Gastrocnemius medialis (tissue), 4 donors: ENCODE measurements at regions not wholly inside any gene's neighbourhood (a gene's known extent, or its start where the extent isn't known, plus 50 kb on each side); places are given as distances from the start of the nearest gene placed in this dataset.

Experiments used
- ATAC-seq, 2 donors: fragments of 150-250 bp; one replicate each; pipeline ENCODE4 v1.9.1; 2016
- DNase-seq, 2 donors: peaks; one replicate each; pipeline ENCODE4 v3.0.0-alpha.2; 2019
- H3K27ac ChIP-seq, 4 donors: fragments of 200-600 bp; sonication (generic); 1 replicate in 1 of 4; 2 replicates in 3 of 4; pipeline ENCODE4 v1.5.1; 2016 to 2018; ENCODE audit warnings: mild to moderate bottlenecking in 2 of 4, moderate library complexity in 1 of 4
- H3K27me3 ChIP-seq, 3 donors: fragments of 200-600 bp; sonication (generic) in 2 of 3; 1 replicate in 1 of 3; 2 replicates in 2 of 3; pipeline versions ENCODE4 v1.5.1 to v1.6.0; 2016 to 2019; ENCODE audit warnings: mild to moderate bottlenecking in 1 of 3, moderate library complexity in 1 of 3
- H3K36me3 ChIP-seq, 2 donors: fragments of 200-600 bp; sonication (generic) in 1 of 2; one replicate each; pipeline ENCODE4 v1.5.1; 2017 to 2018
- H3K4me1 ChIP-seq, 2 donors: fragments of 200-600 bp; sonication (generic) in 1 of 2; one replicate each; pipeline ENCODE4 v1.5.1; 2016 to 2017; ENCODE audit warnings: mild to moderate bottlenecking in 2 of 2
- H3K4me3 ChIP-seq, 4 donors: fragments of 200-600 bp; sonication (generic) in 3 of 4; 1 replicate in 1 of 4; 2 replicates in 3 of 4; pipeline ENCODE4 v1.5.1; 2016 to 2019; ENCODE audit warnings: mild to moderate bottlenecking in 2 of 4
- H3K9me3 ChIP-seq, 3 donors: fragments of 200-600 bp; sonication (generic) in 2 of 3; 1 replicate in 1 of 3; 2 replicates in 2 of 3; pipeline ENCODE4 v1.5.1; 2016 to 2019
- POLR2A ChIP-seq, 2 donors: fragments of 450-650 bp; IDR thresholded peaks; one replicate each; pipeline ENCODE4 v1.6.1; 2017; ENCODE audit warnings: antibody characterized with exemption in 2 of 2, mild to moderate bottlenecking in 2 of 2, moderate library complexity in 2 of 2
- in situ Hi-C, 4 donors: fragments of 200-750 bp; cut with MboI; loops; one replicate each; pipeline versions ENCODE4 v1.15.0 to v1.8.0; 2017; ENCODE audit warnings: low sequenced_read_pairs in 4 of 4
- intact Hi-C: fragments of 100-400 bp; cut with DNase I; formaldehyde crosslinking; loops from one replicate; pipeline ENCODE4 v1.15.1; 2023; ENCODE audit warnings: low total_unique reads
- TF ChIP-seq, protein P1 (sequence below), 5 experiments: fragments of 450-650 bp in 3 of 5; fragments of 200-600 bp in 2 of 5; sonication (generic) in 2 of 5; IDR thresholded peaks in 4 of 5; conservative IDR thresholded peaks in 1 of 5; 1 replicate in 4 of 5; 2 replicates in 1 of 5; pipeline ENCODE4 v1.5.1; 2016 to 2019; ENCODE audit warnings: antibody characterized with exemption in 5 of 5, mild to moderate bottlenecking in 3 of 5, moderate library complexity in 3 of 5

DNA sequence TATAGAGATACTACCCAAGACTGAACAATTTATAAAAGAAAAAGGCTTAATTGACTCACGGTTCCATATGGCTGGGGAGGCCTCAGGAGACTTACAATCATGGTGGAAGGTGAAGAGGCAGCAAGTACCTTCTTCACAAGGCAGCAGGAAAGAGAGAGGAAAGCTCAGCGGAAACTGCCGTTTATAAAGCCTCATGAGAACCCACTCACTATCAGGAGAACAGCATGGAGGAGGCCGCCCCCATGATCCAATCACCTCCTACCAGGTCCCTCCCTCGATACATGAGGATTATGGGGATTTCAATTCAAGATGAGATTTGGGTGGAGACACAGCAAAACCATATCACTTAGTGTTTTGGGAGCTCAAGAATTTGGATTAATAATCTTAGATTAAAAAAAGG, 240.2 kb downstream of the UACA start:
- intact Hi-C loops (no loop called here), in situ Hi-C loops (no loop called here)
- no peaks in the 10 kb centered on the region for H3K9me3 ChIP-seq
- no peaks in the 10 kb centered on the region for H3K4me1 ChIP-seq
- TF ChIP-seq, protein P1, sequence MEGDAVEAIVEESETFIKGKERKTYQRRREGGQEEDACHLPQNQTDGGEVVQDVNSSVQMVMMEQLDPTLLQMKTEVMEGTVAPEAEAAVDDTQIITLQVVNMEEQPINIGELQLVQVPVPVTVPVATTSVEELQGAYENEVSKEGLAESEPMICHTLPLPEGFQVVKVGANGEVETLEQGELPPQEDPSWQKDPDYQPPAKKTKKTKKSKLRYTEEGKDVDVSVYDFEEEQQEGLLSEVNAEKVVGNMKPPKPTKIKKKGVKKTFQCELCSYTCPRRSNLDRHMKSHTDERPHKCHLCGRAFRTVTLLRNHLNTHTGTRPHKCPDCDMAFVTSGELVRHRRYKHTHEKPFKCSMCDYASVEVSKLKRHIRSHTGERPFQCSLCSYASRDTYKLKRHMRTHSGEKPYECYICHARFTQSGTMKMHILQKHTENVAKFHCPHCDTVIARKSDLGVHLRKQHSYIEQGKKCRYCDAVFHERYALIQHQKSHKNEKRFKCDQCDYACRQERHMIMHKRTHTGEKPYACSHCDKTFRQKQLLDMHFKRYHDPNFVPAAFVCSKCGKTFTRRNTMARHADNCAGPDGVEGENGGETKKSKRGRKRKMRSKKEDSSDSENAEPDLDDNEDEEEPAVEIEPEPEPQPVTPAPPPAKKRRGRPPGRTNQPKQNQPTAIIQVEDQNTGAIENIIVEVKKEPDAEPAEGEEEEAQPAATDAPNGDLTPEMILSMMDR (IDR thresholded peaks at IDR 0.05 in 4 of 5, conservative IDR thresholded peaks at IDR 0.05 in 1 of 5): no peak
- TF ChIP-seq POLR2A (IDR thresholded peaks at IDR 0.05): no peak
- no peak overlapping the region for H3K4me3 ChIP-seq
- H3K36me3 ChIP-seq: no peaks in the 10 kb centered on the region
- no peak overlapping the region for H3K27ac ChIP-seq
- DNase-seq: no peak
- no peak for ATAC-seq
- H3K27me3 ChIP-seq: no peaks in the 10 kb centered on the region

DNA sequence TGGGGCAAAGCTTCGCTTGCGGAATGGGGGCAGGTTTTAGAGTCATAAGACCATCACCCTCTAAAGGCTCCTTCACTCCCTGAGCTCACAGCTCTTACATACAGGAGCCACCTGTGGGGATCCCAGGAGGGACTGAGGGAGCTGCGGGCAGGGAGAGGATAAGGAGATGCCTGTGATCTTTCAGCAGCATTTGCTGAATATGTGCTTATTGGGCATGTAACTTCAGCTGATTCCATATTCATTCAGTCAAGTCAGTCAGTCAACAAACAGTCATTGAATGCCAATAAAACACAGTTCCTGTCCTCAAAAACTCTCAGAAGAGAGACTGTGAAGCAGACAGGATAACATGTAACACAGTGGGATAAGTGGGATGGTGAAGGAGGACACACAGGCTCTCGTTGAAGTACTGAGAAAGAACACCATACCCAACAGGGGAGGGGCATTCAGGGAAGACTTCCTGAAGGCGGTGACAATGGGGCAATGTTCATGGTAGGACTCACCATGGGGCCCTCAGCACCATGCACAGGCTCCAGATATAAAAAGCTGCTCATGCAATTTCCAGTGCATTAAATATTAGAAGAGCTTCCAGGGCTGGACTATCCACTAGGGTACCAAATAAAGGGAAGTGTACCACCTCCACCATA, 240.9 kb downstream of the UACA start:
- no peak for ATAC-seq
- Histone ChIP-seq H3K9me3 (no peaks in the 10 kb centered on the region), H3K27ac (no peak overlapping the region), H3K36me3 (no peaks in the 10 kb centered on the region), H3K4me1 (no peaks in the 10 kb centered on the region), H3K27me3 (no peaks in the 10 kb centered on the region), H3K4me3 (no peak overlapping the region)
- intact Hi-C loops (no loop called here), in situ Hi-C loops (no loop called here)
- no peak for DNase-seq
- no peak for TF ChIP-seq POLR2A (IDR thresholded peaks at IDR 0.05)
- TF ChIP-seq, protein P1 (IDR thresholded peaks at IDR 0.05 in 4 of 5, conservative IDR thresholded peaks at IDR 0.05 in 1 of 5): no peak

DNA sequence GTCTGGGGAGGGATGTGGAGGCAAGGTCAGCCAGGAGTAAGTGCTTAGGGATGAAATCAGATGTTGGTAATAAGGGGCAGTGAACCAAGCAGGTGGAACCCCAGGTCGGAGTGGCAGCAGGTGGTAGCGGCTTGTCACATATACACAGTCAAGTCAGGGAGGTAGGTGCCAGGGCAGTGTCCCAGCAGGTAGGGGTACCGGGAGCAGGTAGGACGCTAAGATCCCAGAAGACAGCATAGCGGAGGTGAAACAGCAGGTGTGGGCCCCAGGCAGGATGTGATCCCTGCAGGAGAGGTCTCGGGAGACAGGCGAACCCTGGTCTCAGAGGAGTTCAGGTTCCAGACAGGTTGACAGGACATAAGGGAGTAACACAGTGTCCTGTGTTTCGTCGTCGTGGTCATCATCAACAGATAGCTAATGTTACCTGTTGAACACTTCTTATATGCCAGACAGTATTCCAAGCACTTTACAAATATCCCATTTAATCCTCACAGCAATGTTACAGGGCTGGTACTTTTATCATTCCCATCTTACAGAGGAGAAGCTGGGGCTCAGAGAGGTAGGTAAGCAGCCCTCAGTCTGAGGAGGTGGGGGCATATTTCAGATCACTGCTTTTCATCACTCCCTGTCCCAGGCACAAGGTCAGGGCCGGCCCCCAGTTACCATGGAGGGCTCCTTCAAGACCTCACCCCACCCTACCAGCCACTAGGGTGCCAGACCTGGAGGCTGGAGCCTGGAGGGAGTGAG, 241.6 kb downstream of the UACA start:
- Histone ChIP-seq H3K9me3 (no peaks in the 10 kb centered on the region), H3K36me3 (no peaks in the 10 kb centered on the region), H3K4me1 (no peaks in the 10 kb centered on the region), H3K27ac (no peak overlapping the region), H3K27me3 (no peaks in the 10 kb centered on the region), H3K4me3 (no peak overlapping the region)
- intact Hi-C loops: no loop called here
- no peak for ATAC-seq
- TF ChIP-seq, protein P1 (IDR thresholded peaks at IDR 0.05 in 4 of 5, conservative IDR thresholded peaks at IDR 0.05 in 1 of 5): no peak
- TF ChIP-seq POLR2A (IDR thresholded peaks at IDR 0.05): no peak
- no peak for DNase-seq
- in situ Hi-C loops: no loop called here

DNA sequence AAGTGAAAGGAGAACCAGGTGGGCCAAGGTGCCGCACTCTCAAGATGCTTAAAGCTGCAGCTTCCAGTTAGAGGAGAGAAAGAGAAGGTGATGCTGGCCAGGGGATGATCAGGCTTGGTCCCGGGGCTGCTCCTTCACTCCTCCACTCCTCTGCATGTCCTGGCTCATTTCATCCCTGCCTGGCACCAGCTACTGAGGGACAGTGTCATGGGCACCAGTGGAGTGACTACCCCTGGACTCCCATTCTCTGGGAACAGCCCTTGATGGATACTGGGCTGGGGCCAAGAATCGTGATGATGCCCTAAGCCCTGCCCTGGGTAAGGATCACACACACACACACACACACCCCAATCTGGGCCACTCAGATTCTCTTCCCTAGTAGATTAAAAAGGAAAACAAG, 243.7 kb downstream of the UACA start:
- TF ChIP-seq, protein P1 (IDR thresholded peaks at IDR 0.05 in 4 of 5, conservative IDR thresholded peaks at IDR 0.05 in 1 of 5): no peak
- no peak for TF ChIP-seq POLR2A (IDR thresholded peaks at IDR 0.05)
- no peaks in the 10 kb centered on the region for H3K9me3 ChIP-seq
- DNase-seq (no peak), ATAC-seq (no peak)
- H3K4me3 ChIP-seq: no peak overlapping the region
- no peaks in the 10 kb centered on the region for H3K36me3 ChIP-seq
- intact Hi-C loops (no loop called here), in situ Hi-C loops (no loop called here)
- H3K4me1 ChIP-seq: no peaks in the 10 kb centered on the region
- no peaks in the 10 kb centered on the region for H3K27me3 ChIP-seq
- H3K27ac ChIP-seq: no peak overlapping the region
